H1 (cell line): ENCODE measurements at regions not wholly inside any gene's neighbourhood (a gene's known extent, or its start where the extent isn't known, plus 50 kb on each side); places are given as distances from the start of the nearest gene placed in this dataset.

Experiments used
- CTCF ChIA-PET: fragments of 300-600 bp; sonication (Branson Sonifier 250); formaldehyde crosslinking; loops from one replicate; lab custom pipeline; 2021; ENCODE audit not compliant: partially characterized antibody; lab: Charles Lee
- POLR2A ChIA-PET: fragments of 300-600 bp; sonication (Branson Sonifier 250); formaldehyde crosslinking; loops from one replicate; lab custom pipeline; 2021; ENCODE audit warnings: inconsistent platforms; ENCODE audit not compliant: partially characterized antibody; lab: Charles Lee
- DNase-seq, 2 experiments: peaks; one replicate each; pipeline versions ENCODE4 v3.0.0 to v3.0.0-alpha.2; 2010 to 2022; ENCODE audit warnings: low spot score in 2 of 2, low read depth in 1 of 2, mixed read lengths in 1 of 2
- FAIRE-seq: peaks from 2 replicates; lab custom pipeline; 2011; peaks lifted over from hg19 to GRCh38; lab: Jason Lieb, UNC
- H2AFZ ChIP-seq: 2 replicates; pipeline ENCODE4 v1.8.1; 2012; ENCODE audit warnings: low read length, inconsistent platforms
- H2AK5ac ChIP-seq: 2 replicates; pipeline ENCODE4 v1.6.1; 2013; ENCODE audit warnings: low read depth, low read length
- H2BK120ac ChIP-seq: replicated peaks from 2 replicates; pipeline ENCODE3; 2013; ENCODE audit warnings: low read depth, low read length, inconsistent platforms
- H2BK12ac ChIP-seq: 2 replicates; pipeline ENCODE4 v1.6.1; 2013; ENCODE audit warnings: low read depth, low read length
- H2BK15ac ChIP-seq: 2 replicates; pipeline ENCODE4 v1.6.1; 2013; ENCODE audit warnings: low read length
- H2BK20ac ChIP-seq: 2 replicates; pipeline ENCODE4 v1.6.1; 2013; ENCODE audit warnings: low read length
- H2BK5ac ChIP-seq: 2 replicates; pipeline ENCODE4 v1.6.1; 2013; ENCODE audit warnings: low read depth, low read length
- H3K14ac ChIP-seq: 2 replicates; pipeline ENCODE4 v1.6.1; 2013; ENCODE audit warnings: inconsistent platforms; ENCODE audit not compliant: insufficient read length
- H3K18ac ChIP-seq: 2 replicates; pipeline ENCODE4 v1.6.1; 2013; ENCODE audit warnings: low read length; ENCODE audit errors: extremely low read depth
- H3K23ac ChIP-seq: 2 replicates; pipeline ENCODE4 v1.6.1; 2013; ENCODE audit warnings: inconsistent platforms; ENCODE audit not compliant: insufficient read length
- H3K23me2 ChIP-seq: 2 replicates; pipeline ENCODE4 v1.6.1; 2013; ENCODE audit warnings: low read depth, low read length
- H3K27ac ChIP-seq: 2 replicates; pipeline ENCODE4 v1.6.1; 2011; ENCODE audit warnings: low read depth, low read length, inconsistent platforms
- H3K27me3 ChIP-seq, 4 experiments: replicated peaks in 1 of 4; 1 replicate in 1 of 4; 2 replicates in 3 of 4; pipeline versions ENCODE4 v1.6.1 to v1.8.1; 2011 to 2013; ENCODE audit warnings: low read length in 3 of 4, mild to moderate bottlenecking in 3 of 4, inconsistent platforms in 2 of 4, mixed read lengths in 2 of 4, moderate library complexity in 1 of 4; ENCODE audit not compliant: control insufficient read depth in 3 of 4, insufficient read depth in 3 of 4; ENCODE audit errors: extremely low read depth in 1 of 4
- H3K36me3 ChIP-seq, 4 experiments: 2 replicates each; pipeline versions ENCODE4 v1.6.1 to v1.8.1; 2011 to 2013; ENCODE audit warnings: mild to moderate bottlenecking in 4 of 4, low read length in 3 of 4, moderate library complexity in 2 of 4, control low read depth in 1 of 4, inconsistent platforms in 1 of 4; ENCODE audit not compliant: insufficient read depth in 4 of 4, control insufficient read depth in 2 of 4
- H3K4ac ChIP-seq: replicated peaks from 2 replicates; pipeline ENCODE3; 2013; ENCODE audit warnings: low read length, low read depth, mixed read lengths, inconsistent platforms; ENCODE audit not compliant: insufficient read length
- H3K4me1 ChIP-seq, 4 experiments: replicated peaks in 1 of 4; 1 replicate in 1 of 4; 2 replicates in 3 of 4; pipeline versions ENCODE4 v1.6.1 to v1.8.1; 2011 to 2013; ENCODE audit warnings: low read length in 3 of 4, inconsistent platforms in 2 of 4, mixed read lengths in 1 of 4; ENCODE audit not compliant: insufficient read depth in 4 of 4, control insufficient read depth in 3 of 4
- H3K4me2 ChIP-seq, 2 experiments: 2 replicates each; pipeline versions ENCODE4 v1.6.1 to v1.8.1; 2011 to 2013; ENCODE audit warnings: low read depth in 2 of 2, low read length in 2 of 2, control low read depth in 1 of 2, inconsistent platforms in 1 of 2, mild to moderate bottlenecking in 1 of 2; ENCODE audit not compliant: insufficient read depth in 1 of 2
- H3K4me3 ChIP-seq, 4 experiments: fragments of 200-600, 300-600 bp in 1 of 4; sonication (generic), shearing (Covaris generic), sonication (Bioruptor Twin) in 1 of 4; 2 replicates each; pipeline versions ENCODE4 v1.5.1 to v1.8.1; 2011 to 2016; ENCODE audit warnings: low read length in 4 of 4, low read depth in 3 of 4, control low read depth in 2 of 4, inconsistent platforms in 2 of 4, mild to moderate bottlenecking in 2 of 4, mixed read lengths in 1 of 4, moderate library complexity in 1 of 4; ENCODE audit not compliant: insufficient read depth in 2 of 4; ENCODE audit errors: extremely low read depth in 1 of 4
- H3K56ac ChIP-seq: replicated peaks from 2 replicates; pipeline ENCODE3; 2013; ENCODE audit warnings: low read depth, mild to moderate bottlenecking, mixed read lengths, low read length, inconsistent platforms; ENCODE audit not compliant: insufficient read length
- H3K79me1 ChIP-seq: 2 replicates; pipeline ENCODE4 v1.6.1; 2013; ENCODE audit warnings: low read depth, low read length, control low read depth
- H3K79me2 ChIP-seq, 2 experiments: 2 replicates each; pipeline versions ENCODE4 v1.6.1 to v1.8.1; 2012 to 2013; ENCODE audit warnings: low read length in 2 of 2, mild to moderate bottlenecking in 2 of 2, inconsistent platforms in 1 of 2; ENCODE audit not compliant: insufficient read depth in 2 of 2, control insufficient read depth in 1 of 2
- H3K9ac ChIP-seq, 4 experiments: replicated peaks in 1 of 4; 1 replicate in 1 of 4; 2 replicates in 3 of 4; pipeline versions ENCODE4 v1.6.1 to v1.8.1; 2011 to 2013; ENCODE audit warnings: low read depth in 3 of 4, low read length in 3 of 4, control low read depth in 2 of 4, mild to moderate bottlenecking in 2 of 4, moderate library complexity in 2 of 4, inconsistent platforms in 1 of 4; ENCODE audit errors: extremely low read depth in 1 of 4
- H3K9me3 ChIP-seq, 2 experiments: 2 replicates each; pipeline versions ENCODE4 v1.6.1 to v1.8.1; 2012 to 2013; ENCODE audit warnings: mild to moderate bottlenecking in 2 of 2, moderate library complexity in 2 of 2, control low read depth in 1 of 2, inconsistent platforms in 1 of 2, low read depth in 1 of 2, low read length in 1 of 2, mixed read lengths in 1 of 2; ENCODE audit not compliant: insufficient read depth in 2 of 2
- H4K20me1 ChIP-seq, 2 experiments: replicated peaks in 1 of 2; 2 replicates each; pipeline versions ENCODE3 to v1.8.1; 2011 to 2013; ENCODE audit warnings: inconsistent platforms in 2 of 2, low read length in 2 of 2, mild to moderate bottlenecking in 1 of 2; ENCODE audit not compliant: insufficient read depth in 2 of 2, control insufficient read depth in 1 of 2
- H4K5ac ChIP-seq: 2 replicates; pipeline ENCODE4 v1.6.1; 2013; ENCODE audit warnings: low read length, low read depth, mixed read lengths, inconsistent platforms; ENCODE audit not compliant: insufficient read length
- H4K8ac ChIP-seq: 2 replicates; pipeline ENCODE4 v1.8.0; 2013; ENCODE audit warnings: mild to moderate bottlenecking, moderate library complexity, low read length, inconsistent platforms; ENCODE audit not compliant: insufficient read depth; ENCODE audit errors: extremely low read depth
- H4K91ac ChIP-seq: replicated peaks from 2 replicates; pipeline ENCODE3; 2013; ENCODE audit warnings: low read length, mixed read lengths, inconsistent platforms; ENCODE audit not compliant: insufficient read length
- CBX8 ChIP-seq: fragments of 300-800, 300-1000 bp; sonication (generic); IDR thresholded peaks from 2 replicates; pipeline ENCODE4 v1.7.1; 2016; ENCODE audit warnings: low read depth, low read length, borderline replicate concordance
- EP300 ChIP-seq, 2 experiments: IDR thresholded peaks; 1 replicate in 1 of 2; 2 replicates in 1 of 2; pipeline ENCODE4 v1.6.1; 2011 to 2012; ENCODE audit warnings: low read depth in 2 of 2, low read length in 2 of 2, mild to moderate bottlenecking in 2 of 2, borderline replicate concordance in 1 of 2, inconsistent platforms in 1 of 2, moderate library complexity in 1 of 2
- HDAC2 ChIP-seq, 2 experiments: fragments of 300-600 bp in 1 of 2; sonication (generic) in 1 of 2; IDR thresholded peaks; 2 replicates each; pipeline ENCODE4 v1.6.1; 2011 to 2012; ENCODE audit warnings: low read depth in 2 of 2, low read length in 2 of 2, mild to moderate bottlenecking in 2 of 2, moderate library complexity in 2 of 2, borderline replicate concordance in 1 of 2, inconsistent platforms in 1 of 2
- HDAC6 ChIP-seq: IDR thresholded peaks from one replicate; pipeline ENCODE4 v1.7.1; 2012; ENCODE audit warnings: low read depth, mild to moderate bottlenecking, inconsistent platforms, low read length, moderate library complexity
- JUN ChIP-seq: IDR thresholded peaks from 2 replicates; pipeline ENCODE4 v1.6.1; 2011; ENCODE audit warnings: low read depth, mild to moderate bottlenecking, improper control_type of control experiment, low read length
- JUND ChIP-seq: IDR thresholded peaks from 2 replicates; pipeline ENCODE4 v1.6.1; 2011; ENCODE audit warnings: mild to moderate bottlenecking, improper control_type of control experiment, low read length
- MAX ChIP-seq: IDR thresholded peaks from 2 replicates; pipeline ENCODE4 v1.6.1; 2012; ENCODE audit warnings: inconsistent platforms
- RFX5 ChIP-seq: IDR thresholded peaks from 2 replicates; pipeline ENCODE4 v1.6.1; 2011; ENCODE audit warnings: low read depth, low read length, improper control_type of control experiment, borderline replicate concordance
- SP2 ChIP-seq: IDR thresholded peaks from 2 replicates; pipeline ENCODE4 v1.6.1; 2012; ENCODE audit warnings: mild to moderate bottlenecking, low read length, inconsistent platforms
- WGBS, 2 experiments: shearing (Covaris generic) in 1 of 2; methylation state at CpG; one replicate each; pipeline versions ENCODE4 v1.1.6 to v1.1.7; 2013 to 2015; ENCODE audit warnings: low lambda C conversion rate in 2 of 2, mixed read lengths in 2 of 2, inconsistent platforms in 1 of 2, low coverage in 1 of 2, missing lambda C conversion rate in 1 of 2; ENCODE audit not compliant: insufficient replicate concordance in 2 of 2, insufficient coverage in 1 of 2, insufficient read length in 1 of 2; ENCODE audit errors: extremely low coverage in 1 of 2, missing lambda C conversion rate in 1 of 2; 5-methylcytosine and 5-hydroxymethylcytosine counted together

GRCh38 chr20:19942611-19943010 lies 74.6 kb upstream of the NAA20 start:
- Histone ChIP-seq H3K18ac (no peak overlapping the region), H4K5ac (no peak overlapping the region), H3K36me3 (no peaks in the 10 kb centered on the region), H3K23ac (no peak overlapping the region), H4K20me1 (no peaks in the 10 kb centered on the region), H3K14ac (no peak overlapping the region), H2AK5ac (no peak overlapping the region), H4K91ac (no peak overlapping the region), H2BK15ac (no peak overlapping the region), H3K4me2 (no peak overlapping the region), H3K4me1 (no peaks in the 10 kb centered on the region), H3K27ac (no peak overlapping the region), H4K8ac (no peak overlapping the region), H2BK12ac (no peak overlapping the region), H2BK120ac (no peak overlapping the region), H3K79me1 (no peaks in the 10 kb centered on the region), H2BK20ac (no peak overlapping the region), H2AFZ (no peak overlapping the region), H3K9ac (no peak overlapping the region), H3K9me3 (no peaks in the 10 kb centered on the region), H3K23me2 (no peaks in the 10 kb centered on the region), H3K56ac (no peak overlapping the region), H3K79me2 (no peaks in the 10 kb centered on the region), H3K4me3 (no peak overlapping the region), H2BK5ac (no peak overlapping the region), H3K27me3 (no peaks in the 10 kb centered on the region), H3K4ac (no peak overlapping the region)
- 21% methylated on average over 1 of the region's 1 CpG; no CpG with 5 or more reads in 1 of the 2 experiments for WGBS, 2 experiments
- DNase-seq (no peak), FAIRE-seq (no peak)
- POLR2A ChIA-PET = no interaction called here
- CTCF ChIA-PET = no interaction called here
- TF ChIP-seq MAX = no peak
- no peak for TF ChIP-seq RFX5
- no peak for TF ChIP-seq HDAC2 (IDR thresholded peaks at IDR 0.05; ENCODE audit: borderline replicate concordance in 1 of 2, low read depth in 2 of 2, low read length in 2 of 2)
- TF ChIP-seq SP2 = no peak
- no peak for TF ChIP-seq JUN
- TF ChIP-seq HDAC6 = no peak
- no peak for TF ChIP-seq JUND
- TF ChIP-seq EP300 (IDR thresholded peaks at IDR 0.05; ENCODE audit: borderline replicate concordance in 1 of 2, low read depth in 2 of 2, low read length in 2 of 2) = no peak
- TF ChIP-seq CBX8 = no peak
